ENCODE measurements at regions not wholly inside any gene's neighbourhood (a gene's known extent, or its start where the extent isn't known, plus 50 kb on each side); places are given as distances from the start of the nearest gene placed in this dataset.

- TF ChIP-seq ELF4 (CRISPR knock-in tag; IDR thresholded peaks at IDR 0.05; ENCODE audit: low read depth): no peak
- no peak for TF ChIP-seq ZBTB43 (CRISPR knock-in tag; IDR thresholded peaks at IDR 0.05)
These were observed 772.0 kb downstream of the HACE1 start for GRCh38 chr6:104087765-104088164.

Measured in WTC11 (cell line).